ENCODE measurements at regions not wholly inside any gene's neighbourhood (a gene's known extent, or its start where the extent isn't known, plus 50 kb on each side); places are given as distances from the start of the nearest gene placed in this dataset.

DNA sequence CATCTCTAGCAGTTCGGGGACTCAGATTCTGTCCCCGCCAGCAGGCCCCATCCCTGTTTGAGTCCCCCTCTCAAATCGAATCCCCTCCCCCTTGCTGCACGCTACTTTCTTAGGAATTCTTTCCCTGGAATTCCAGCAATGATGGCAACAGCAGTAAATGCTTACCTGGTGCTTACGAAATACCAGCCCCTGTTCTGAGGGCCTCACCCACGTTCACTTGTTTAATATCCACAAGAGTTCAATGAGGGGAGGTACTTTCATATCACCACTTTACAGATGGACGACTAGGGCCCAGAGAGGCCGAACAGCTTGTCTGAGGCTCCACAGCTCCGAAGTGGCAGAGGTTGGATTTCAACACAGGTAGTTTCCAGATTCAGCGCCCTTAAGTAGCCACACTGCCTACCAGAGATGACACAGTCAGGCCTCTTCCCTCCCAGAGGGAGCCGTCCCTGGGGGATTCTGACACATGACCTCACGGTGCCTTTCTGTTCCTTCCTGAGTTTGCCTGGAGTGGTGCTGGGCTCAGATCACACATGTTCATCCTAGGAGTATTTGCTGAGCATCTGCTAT, 120.7 kb upstream of the GSE1 start:
- DNase-seq (ENCODE audit: low spot score), result no peak
- Histone ChIP-seq H2AFZ (no peak overlapping the region), H3K27ac (peak overlapping the region; percentile 70), H3K36me3 (replicated peaks; ENCODE audit: insufficient read depth, low read depth) (no peaks in the 10 kb centered on the region), H3K4me3 (no peak overlapping the region), H3K9me3 (ENCODE audit: low read depth) (no peaks in the 10 kb centered on the region), H3K79me2 (peaks cover 5% of the 10 kb centered on the region), H4K20me1 (ENCODE audit: insufficient read depth, poor library complexity, severe bottlenecking) (peaks cover 2% of the 10 kb centered on the region), H3K9me2 (replicated peaks; ENCODE audit: insufficient read depth) (no peaks in the 10 kb centered on the region), H3K27me3 (no peaks in the 10 kb centered on the region), H3K4me1 (ENCODE audit: insufficient read depth) (peaks cover 17% of the 10 kb centered on the region), H3K4me2 (peak overlapping the region; percentile 56)
- WGBS (ENCODE audit: low lambda C conversion rate, missing lambda C conversion rate), result 66% methylated on average over 12 of the region's 12 CpGs
- TF ChIP-seq, protein P1, sequence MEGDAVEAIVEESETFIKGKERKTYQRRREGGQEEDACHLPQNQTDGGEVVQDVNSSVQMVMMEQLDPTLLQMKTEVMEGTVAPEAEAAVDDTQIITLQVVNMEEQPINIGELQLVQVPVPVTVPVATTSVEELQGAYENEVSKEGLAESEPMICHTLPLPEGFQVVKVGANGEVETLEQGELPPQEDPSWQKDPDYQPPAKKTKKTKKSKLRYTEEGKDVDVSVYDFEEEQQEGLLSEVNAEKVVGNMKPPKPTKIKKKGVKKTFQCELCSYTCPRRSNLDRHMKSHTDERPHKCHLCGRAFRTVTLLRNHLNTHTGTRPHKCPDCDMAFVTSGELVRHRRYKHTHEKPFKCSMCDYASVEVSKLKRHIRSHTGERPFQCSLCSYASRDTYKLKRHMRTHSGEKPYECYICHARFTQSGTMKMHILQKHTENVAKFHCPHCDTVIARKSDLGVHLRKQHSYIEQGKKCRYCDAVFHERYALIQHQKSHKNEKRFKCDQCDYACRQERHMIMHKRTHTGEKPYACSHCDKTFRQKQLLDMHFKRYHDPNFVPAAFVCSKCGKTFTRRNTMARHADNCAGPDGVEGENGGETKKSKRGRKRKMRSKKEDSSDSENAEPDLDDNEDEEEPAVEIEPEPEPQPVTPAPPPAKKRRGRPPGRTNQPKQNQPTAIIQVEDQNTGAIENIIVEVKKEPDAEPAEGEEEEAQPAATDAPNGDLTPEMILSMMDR (IDR thresholded peaks at IDR 0.05; ENCODE audit: poor library complexity), result no peak
- TF ChIP-seq EZH2phosphoT487 (IDR thresholded peaks at IDR 0.05; ENCODE audit: low read depth, severe bottlenecking, unreplicated experiment) (no peak), EZH2 (IDR thresholded peaks at IDR 0.05; ENCODE audit: borderline replicate concordance) (no peak)

GRCh38 chr16:85494315-85494714, 118.8 kb upstream of the GSE1 start:
- WGBS (ENCODE audit: low lambda C conversion rate, missing lambda C conversion rate), result 89% methylated on average over 1 of the region's 1 CpG

DNA sequence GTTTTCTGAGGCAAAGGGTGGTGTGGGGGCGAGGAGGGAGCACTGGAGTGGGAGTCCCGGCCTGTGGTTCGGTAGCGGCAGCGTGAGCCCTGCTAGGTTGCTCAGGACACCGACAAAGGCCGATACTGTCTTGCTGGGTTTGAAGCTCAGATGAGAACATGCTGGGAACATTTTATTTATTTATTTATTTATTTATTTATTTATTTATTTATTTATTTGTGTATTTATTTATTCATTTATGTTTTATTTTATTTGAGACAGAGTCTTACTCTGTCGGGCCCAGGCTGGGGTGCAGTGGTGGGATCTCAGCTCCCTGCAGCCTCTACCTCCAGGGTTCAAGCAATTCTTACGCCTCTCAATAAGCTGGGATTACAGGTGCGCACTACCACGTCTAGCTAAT, 117.9 kb upstream of the GSE1 start:
- Histone ChIP-seq H2AFZ (no peak overlapping the region), H3K4me3 (no peak overlapping the region), H3K79me2 (peaks cover 5% of the 10 kb centered on the region), H4K20me1 (ENCODE audit: insufficient read depth, poor library complexity, severe bottlenecking) (peaks cover 2% of the 10 kb centered on the region), H3K9me3 (ENCODE audit: low read depth) (no peaks in the 10 kb centered on the region), H3K27me3 (no peaks in the 10 kb centered on the region), H3K27ac (no peak overlapping the region), H3K4me2 (no peak overlapping the region), H3K9me2 (replicated peaks; ENCODE audit: insufficient read depth) (no peaks in the 10 kb centered on the region), H3K4me1 (ENCODE audit: insufficient read depth) (peaks cover 17% of the 10 kb centered on the region), H3K36me3 (replicated peaks; ENCODE audit: insufficient read depth, low read depth) (no peaks in the 10 kb centered on the region)
- DNase-seq (ENCODE audit: low spot score), result no peak
- WGBS (ENCODE audit: low lambda C conversion rate, missing lambda C conversion rate), result 97% methylated on average over 11 of the region's 11 CpGs
- TF ChIP-seq, protein P1 (IDR thresholded peaks at IDR 0.05; ENCODE audit: poor library complexity), result no peak
- TF ChIP-seq EZH2 (IDR thresholded peaks at IDR 0.05; ENCODE audit: borderline replicate concordance), result no peak
- TF ChIP-seq EZH2phosphoT487 (IDR thresholded peaks at IDR 0.05; ENCODE audit: low read depth, severe bottlenecking, unreplicated experiment), result no peak

More at GRCh38 chr16:85494315-85494714, 118.8 kb upstream of the GSE1 start:
- Histone ChIP-seq H3K9me3 (ENCODE audit: low read depth) (no peaks in the 10 kb centered on the region), H3K36me3 (replicated peaks; ENCODE audit: insufficient read depth, low read depth) (no peaks in the 10 kb centered on the region), H3K27ac (no peak overlapping the region), H2AFZ (no peak overlapping the region), H4K20me1 (ENCODE audit: insufficient read depth, poor library complexity, severe bottlenecking) (peaks cover 2% of the 10 kb centered on the region), H3K79me2 (peaks cover 5% of the 10 kb centered on the region), H3K4me2 (no peak overlapping the region), H3K4me3 (no peak overlapping the region), H3K4me1 (ENCODE audit: insufficient read depth) (peaks cover 17% of the 10 kb centered on the region), H3K9me2 (replicated peaks; ENCODE audit: insufficient read depth) (no peaks in the 10 kb centered on the region), H3K27me3 (no peaks in the 10 kb centered on the region)
- DNase-seq (ENCODE audit: low spot score), result no peak
- TF ChIP-seq EZH2phosphoT487 (IDR thresholded peaks at IDR 0.05; ENCODE audit: low read depth, severe bottlenecking, unreplicated experiment), result no peak
- TF ChIP-seq, protein P1 (IDR thresholded peaks at IDR 0.05; ENCODE audit: poor library complexity), result no peak
- TF ChIP-seq EZH2 (IDR thresholded peaks at IDR 0.05; ENCODE audit: borderline replicate concordance), result no peak

Data from hepatocyte (in vitro differentiated cells).